Left ventricle myocardium superior (tissue), 1 donor: ENCODE measurements at regions not wholly inside any gene's neighbourhood (a gene's known extent, or its start where the extent isn't known, plus 50 kb on each side); places are given as distances from the start of the nearest gene placed in this dataset.

Experiments
- ATAC-seq: fragments of 200-7000 bp; cut with Tn5 transposase; one replicate; pipeline ENCODE4 v1.9.1; 2020; ENCODE audit warnings: mild to moderate bottlenecking, moderate library complexity
- DNase-seq: peaks from one replicate; pipeline ENCODE4 v3.0.0-alpha.2; 2020
- intact Hi-C: fragments of 100-400 bp; cut with micrococcal nuclease; formaldehyde crosslinking; loops from one replicate; pipeline ENCODE4 v1.11.0; 2022
- donor health status: DM: no; HTN: yes; CAD: no; lungs with severe emphysema.

GRCh38 chr10:107398115-107398514, 233.6 kb upstream of the SORCS1 start:
- no peak for ATAC-seq
- intact Hi-C loops = no loop called here
- no peak for DNase-seq

GRCh38 chr10:107391901-107392300, 227.4 kb upstream of the SORCS1 start:
- ATAC-seq = no peak
- no peak for DNase-seq
- intact Hi-C loops = no loop called here

- DNase-seq = no peak
- intact Hi-C loops = no loop called here
- ATAC-seq = no peak
Observed at GRCh38 chr10:107390563-107390962, 226.1 kb upstream of the SORCS1 start.

- no peak for DNase-seq
- intact Hi-C loops = no loop called here
- ATAC-seq = no peak
Observed at GRCh38 chr10:107383357-107383756, 218.9 kb upstream of the SORCS1 start.

GRCh38 chr10:107379601-107380000, 215.1 kb upstream of the SORCS1 start:
- intact Hi-C loops = no loop called here
- no peak for DNase-seq
- ATAC-seq = no peak

- ATAC-seq (no peak), DNase-seq (no peak)
- intact Hi-C loops = no loop called here
Observed at GRCh38 chr10:107371801-107372200, 207.3 kb upstream of the SORCS1 start.

- ATAC-seq = no peak
- intact Hi-C loops = no loop called here
- DNase-seq = no peak
Observed at GRCh38 chr10:107364872-107365271, 200.4 kb upstream of the SORCS1 start.

- intact Hi-C loops = no loop called here
- DNase-seq (no peak), ATAC-seq (no peak)
Observed at GRCh38 chr10:107362306-107362705, 197.8 kb upstream of the SORCS1 start.

- DNase-seq = no peak
- ATAC-seq = no peak
- intact Hi-C loops = no loop called here
Observed at GRCh38 chr10:107357033-107357432, 192.5 kb upstream of the SORCS1 start.

GRCh38 chr10:107356396-107356795, 191.9 kb upstream of the SORCS1 start:
- no peak for DNase-seq
- no peak for ATAC-seq
- intact Hi-C loops = no loop called here

GRCh38 chr10:107342711-107343110, 178.2 kb upstream of the SORCS1 start:
- intact Hi-C loops = no loop called here
- ATAC-seq (no peak), DNase-seq (no peak)

GRCh38 chr10:107341281-107341680, 176.8 kb upstream of the SORCS1 start:
- no peak for DNase-seq
- intact Hi-C loops = no loop called here
- no peak for ATAC-seq

GRCh38 chr10:107340326-107340725, 175.8 kb upstream of the SORCS1 start:
- DNase-seq (no peak), ATAC-seq (no peak)
- intact Hi-C loops = no loop called here

GRCh38 chr10:107336061-107336460, 171.6 kb upstream of the SORCS1 start:
- DNase-seq (no peak), ATAC-seq (no peak)
- intact Hi-C loops = no loop called here

- ATAC-seq (no peak), DNase-seq (no peak)
- intact Hi-C loops = no loop called here
Observed at GRCh38 chr10:107317592-107317991, 153.1 kb upstream of the SORCS1 start.

GRCh38 chr10:107303203-107303602, 138.7 kb upstream of the SORCS1 start:
- ATAC-seq = no peak
- intact Hi-C loops = no loop called here

GRCh38 chr10:107299606-107300005, 135.1 kb upstream of the SORCS1 start:
- ATAC-seq (no peak), DNase-seq (no peak)
- intact Hi-C loops = no loop called here

More at GRCh38 chr10:107303203-107303602, 138.7 kb upstream of the SORCS1 start:
- DNase-seq = no peak

- intact Hi-C loops = no loop called here
- no peak for ATAC-seq
- no peak for DNase-seq
Observed at GRCh38 chr10:107284187-107284586, 119.7 kb upstream of the SORCS1 start.

- intact Hi-C loops = no loop called here
- no peak for ATAC-seq
- DNase-seq = no peak
Observed at GRCh38 chr10:107280293-107280692, 115.8 kb upstream of the SORCS1 start.

GRCh38 chr10:107277591-107277990, 113.1 kb upstream of the SORCS1 start:
- no peak for DNase-seq
- no peak for ATAC-seq
- intact Hi-C loops = no loop called here

GRCh38 chr10:107275806-107276205, 111.3 kb upstream of the SORCS1 start:
- no peak for DNase-seq
- ATAC-seq = no peak
- intact Hi-C loops = no loop called here

GRCh38 chr10:107269626-107270025, 105.1 kb upstream of the SORCS1 start:
- DNase-seq = no peak
- intact Hi-C loops = no loop called here
- ATAC-seq = no peak
